ENCODE measurements at regions not wholly inside any gene's neighbourhood (a gene's known extent, or its start where the extent isn't known, plus 50 kb on each side); places are given as distances from the start of the nearest gene placed in this dataset.

DNA sequence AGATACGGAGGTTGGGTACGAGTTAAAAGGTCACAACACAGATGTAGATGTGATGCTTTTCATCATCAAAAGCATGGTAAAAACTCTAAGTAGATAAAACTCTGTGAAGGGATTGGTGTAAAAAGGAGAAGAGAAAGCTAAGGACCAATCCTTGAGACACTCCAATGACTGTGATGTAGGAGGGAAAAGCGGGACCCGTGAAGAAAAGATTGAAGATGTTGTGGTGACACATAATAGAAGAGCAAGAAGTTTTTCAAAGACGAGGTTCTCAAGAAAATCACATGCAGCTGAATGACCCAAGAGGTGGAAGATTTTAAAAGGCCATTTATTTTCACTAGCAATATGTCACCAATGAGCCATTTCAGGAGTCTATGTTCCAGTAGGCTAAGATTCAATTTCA is 179.5 kb downstream of the MRPL39 start:
- TF ChIP-seq, protein P1, sequence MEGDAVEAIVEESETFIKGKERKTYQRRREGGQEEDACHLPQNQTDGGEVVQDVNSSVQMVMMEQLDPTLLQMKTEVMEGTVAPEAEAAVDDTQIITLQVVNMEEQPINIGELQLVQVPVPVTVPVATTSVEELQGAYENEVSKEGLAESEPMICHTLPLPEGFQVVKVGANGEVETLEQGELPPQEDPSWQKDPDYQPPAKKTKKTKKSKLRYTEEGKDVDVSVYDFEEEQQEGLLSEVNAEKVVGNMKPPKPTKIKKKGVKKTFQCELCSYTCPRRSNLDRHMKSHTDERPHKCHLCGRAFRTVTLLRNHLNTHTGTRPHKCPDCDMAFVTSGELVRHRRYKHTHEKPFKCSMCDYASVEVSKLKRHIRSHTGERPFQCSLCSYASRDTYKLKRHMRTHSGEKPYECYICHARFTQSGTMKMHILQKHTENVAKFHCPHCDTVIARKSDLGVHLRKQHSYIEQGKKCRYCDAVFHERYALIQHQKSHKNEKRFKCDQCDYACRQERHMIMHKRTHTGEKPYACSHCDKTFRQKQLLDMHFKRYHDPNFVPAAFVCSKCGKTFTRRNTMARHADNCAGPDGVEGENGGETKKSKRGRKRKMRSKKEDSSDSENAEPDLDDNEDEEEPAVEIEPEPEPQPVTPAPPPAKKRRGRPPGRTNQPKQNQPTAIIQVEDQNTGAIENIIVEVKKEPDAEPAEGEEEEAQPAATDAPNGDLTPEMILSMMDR (optimal IDR thresholded peaks at IDR 0.05 in 1 of 3, IDR thresholded peaks at IDR 0.05 in 1 of 3, conservative IDR thresholded peaks at IDR 0.05 in 1 of 3; ENCODE audit: extremely low read depth in 1 of 3, insufficient read depth in 2 of 3, low read length in 3 of 3), result no peak
- no peak for TF ChIP-seq EZH2 (IDR thresholded peaks at IDR 0.05; ENCODE audit: low read length)

Measured in keratinocyte (primary cell).